A549 (cell line): ENCODE measurements at regions not wholly inside any gene's neighbourhood (a gene's known extent, or its start where the extent isn't known, plus 50 kb on each side); places are given as distances from the start of the nearest gene placed in this dataset.

ENCODE experiments used
- ATAC-seq, 2 experiments: fragments of 200-7000 bp in 1 of 2; fragments of >200 bp in 1 of 2; cut with Nextera tagmentation in 1 of 2; cut with Tn5 transposase in 1 of 2; 3 replicates each; pipeline versions ENCODE4 v1.8.0 to v1.9.1; 2018 to 2020; ENCODE audit warnings: mild to moderate bottlenecking in 1 of 2, moderate library complexity in 1 of 2
- CTCF ChIA-PET: fragments of 300-600 bp; sonication (Branson Sonifier 250); formaldehyde crosslinking; extraction: SDS; loops from one replicate; lab custom pipeline; 2021; ENCODE audit warnings: antibody characterized with exemption, inconsistent platforms; lab: Yijun Ruan, JAX
- POLR2A ChIA-PET: fragments of 350-600 bp; formaldehyde crosslinking; extraction: SDS; loops from one replicate; lab custom pipeline; 2021; ENCODE audit warnings: antibody characterized with exemption, inconsistent platforms; lab: Yijun Ruan, JAX
- DNase-seq, 2 experiments: peaks; one replicate each; pipeline versions ENCODE4 v3.0.0 to v3.0.0-alpha.2; 2011 to 2016; ENCODE audit warnings: low read depth in 1 of 2, low spot score in 1 of 2
- FAIRE-seq: peaks from 2 replicates; lab custom pipeline; 2011; peaks lifted over from hg19 to GRCh38; lab: Jason Lieb, UNC
- H3K27ac ChIP-seq, 2 experiments: fragments of >200 bp; sonication (Bioruptor Twin); formaldehyde crosslinking; 3 replicates each; pipeline ENCODE4 v1.5.1; 2016 to 2017
- H3K4me1 ChIP-seq: fragments of >200 bp; sonication (Bioruptor Twin); formaldehyde crosslinking; 3 replicates; pipeline ENCODE4 v1.6.1; 2016
- H3K4me2 ChIP-seq: fragments of >200 bp; sonication (Bioruptor Twin); formaldehyde crosslinking; 3 replicates; pipeline ENCODE4 v1.6.1; 2016
- H3K4me3 ChIP-seq: fragments of >200 bp; sonication (Bioruptor Twin); formaldehyde crosslinking; 3 replicates; pipeline ENCODE4 v1.5.1; 2016
- H3K9me3 ChIP-seq: fragments of >200 bp; sonication (Bioruptor Twin); formaldehyde crosslinking; 3 replicates; pipeline ENCODE4 v1.6.1; 2016
- BCL3 ChIP-seq: fragments of >200 bp; sonication (Bioruptor Twin); formaldehyde crosslinking; IDR thresholded peaks from 3 replicates; pipeline ENCODE4 v1.6.1; 2016
- BHLHE40 ChIP-seq: IDR thresholded peaks from 2 replicates; pipeline ENCODE4 v1.6.1; 2012; ENCODE audit warnings: low read depth, low read length, inconsistent platforms
- CBX8 ChIP-seq: fragments of 200-600 bp; sonication (generic); IDR thresholded peaks from 2 replicates; pipeline ENCODE4 v1.6.1; 2016
- E2F6 ChIP-seq: IDR thresholded peaks from 2 replicates; pipeline ENCODE4 v1.6.1; 2012; ENCODE audit warnings: low read depth, borderline replicate concordance
- EHMT2 ChIP-seq: fragments of 200-600 bp; sonication (generic); IDR thresholded peaks from 2 replicates; pipeline ENCODE4 v1.6.1; 2016; ENCODE audit warnings: antibody characterized with exemption, low read depth, mild to moderate bottlenecking, moderate library complexity
- EP300 ChIP-seq, 2 experiments: fragments of >200 bp; sonication (Bioruptor Twin); formaldehyde crosslinking; IDR thresholded peaks; 2 replicates in 1 of 2; 3 replicates in 1 of 2; pipeline ENCODE4 v1.6.1; 2016 to 2017
- FOSB ChIP-seq: fragments of 250-450 bp; sonication (Bioruptor Pico); IDR thresholded peaks from 2 replicates; pipeline ENCODE4 v1.5.0; 2020; ENCODE audit warnings: mild to moderate bottlenecking, moderate library complexity
- FOXS1 ChIP-seq: fragments of 250-450 bp; sonication (Bioruptor Pico); IDR thresholded peaks from 2 replicates; pipeline ENCODE4 v1.5.0; 2020; ENCODE audit warnings: mild to moderate bottlenecking, moderate library complexity
- GATA3 ChIP-seq: IDR thresholded peaks from 2 replicates; pipeline ENCODE4 v1.6.1; 2012; ENCODE audit warnings: borderline replicate concordance
- HDAC2 ChIP-seq: fragments of 200-600 bp; sonication (generic); IDR thresholded peaks from 2 replicates; pipeline ENCODE4 v1.6.1; 2016
- HES2 ChIP-seq: fragments of >200 bp; sonication (Bioruptor Twin); formaldehyde crosslinking; IDR thresholded peaks from 2 replicates; pipeline ENCODE4 v1.6.1; 2016
- JUN ChIP-seq, 2 experiments: fragments of >200 bp; sonication (Bioruptor Twin); formaldehyde crosslinking; IDR thresholded peaks; 2 replicates in 1 of 2; 3 replicates in 1 of 2; pipeline ENCODE4 v1.6.1; 2016 to 2017
- JUNB ChIP-seq: fragments of >200 bp; sonication (Bioruptor Twin); formaldehyde crosslinking; IDR thresholded peaks from 2 replicates; pipeline ENCODE4 v1.6.1; 2016
- KDM5A ChIP-seq: fragments of 200-600 bp; sonication (generic); IDR thresholded peaks from 2 replicates; pipeline ENCODE4 v1.6.1; 2016; ENCODE audit warnings: antibody characterized with exemption, mild to moderate bottlenecking
- MAZ ChIP-seq: fragments of 150-350 bp; IDR thresholded peaks from 2 replicates; pipeline ENCODE4 v1.6.1; 2014; ENCODE audit warnings: antibody characterized with exemption, low read depth, low read length, borderline replicate concordance
- NFE2L2 ChIP-seq: fragments of 150-350 bp; conservative IDR thresholded peaks from 2 replicates; pipeline ENCODE4 v1.6.1; 2014; ENCODE audit warnings: low read length
- NPAS2 ChIP-seq: fragments of 250-450 bp; sonication (Bioruptor Pico); IDR thresholded peaks from 2 replicates; pipeline ENCODE4 v1.8.0; 2022; ENCODE audit warnings: mild to moderate bottlenecking, moderate library complexity, borderline replicate concordance
- NR3C1 ChIP-seq: fragments of >200 bp; sonication (Bioruptor Twin); formaldehyde crosslinking; IDR thresholded peaks from 3 replicates; pipeline ENCODE4 v1.6.1; 2017
- PHF8 ChIP-seq: fragments of 200-600 bp; sonication (generic); IDR thresholded peaks from 2 replicates; pipeline ENCODE4 v1.6.1; 2016; ENCODE audit warnings: low read depth, mild to moderate bottlenecking, antibody characterized with exemption, moderate library complexity, borderline replicate concordance
- RAD21 ChIP-seq, 2 experiments: fragments of >200 bp in 1 of 2; sonication (Bioruptor Twin) in 1 of 2; formaldehyde crosslinking in 1 of 2; IDR thresholded peaks in 1 of 2; conservative IDR thresholded peaks in 1 of 2; 2 replicates in 1 of 2; 3 replicates in 1 of 2; pipeline ENCODE4 v1.6.1; 2012 to 2018; ENCODE audit warnings: inconsistent platforms in 1 of 2
- RARB ChIP-seq: fragments of 250-450 bp; sonication (Bioruptor Pico); IDR thresholded peaks from 2 replicates; pipeline ENCODE4 v1.8.0; 2021; ENCODE audit warnings: mild to moderate bottlenecking, moderate library complexity
- RCOR1 ChIP-seq: fragments of 150-350 bp; IDR thresholded peaks from 2 replicates; pipeline ENCODE4 v1.6.1; 2014; ENCODE audit warnings: antibody characterized with exemption, low read length, low read depth
- REST ChIP-seq: fragments of 200-600 bp; sonication (generic); IDR thresholded peaks from 2 replicates; pipeline ENCODE4 v1.6.1; 2016; ENCODE audit warnings: antibody characterized with exemption, mild to moderate bottlenecking, moderate library complexity
- RFX5 ChIP-seq: fragments of 450-650 bp; IDR thresholded peaks from 2 replicates; pipeline ENCODE4 v1.7.1; 2014; ENCODE audit warnings: antibody characterized with exemption, mild to moderate bottlenecking, moderate library complexity
- SMC3 ChIP-seq: fragments of >200 bp; sonication (Bioruptor Twin); formaldehyde crosslinking; IDR thresholded peaks from 3 replicates; pipeline ENCODE4 v1.6.1; 2018; ENCODE audit warnings: inconsistent platforms
- USF2 ChIP-seq: fragments of 450-650 bp; IDR thresholded peaks from 2 replicates; pipeline ENCODE4 v1.6.1; 2014; ENCODE audit warnings: antibody characterized with exemption
- ZC3H11A ChIP-seq: fragments of 450-650 bp; IDR thresholded peaks from 2 replicates; pipeline ENCODE4 v1.6.1; 2014; ENCODE audit warnings: antibody characterized with exemption, mild to moderate bottlenecking
- ZSCAN20 ChIP-seq: fragments of 250-450 bp; sonication (Bioruptor Pico); IDR thresholded peaks from 2 replicates; pipeline ENCODE4 v1.8.0; 2022; ENCODE audit warnings: mild to moderate bottlenecking, moderate library complexity
- WGBS: methylation state at CpG from one replicate; pipeline ENCODE4 v1.1.6; 2017; ENCODE audit errors: missing lambda C conversion rate; 5-methylcytosine and 5-hydroxymethylcytosine counted together

- POLR2A ChIA-PET = no interaction called here
- 80% methylated on average over 11 of the region's 11 CpGs for WGBS
- no peak for ATAC-seq
- no peaks in the 10 kb centered on the region for H3K9me3 ChIP-seq
- H3K4me3 ChIP-seq = no peak overlapping the region
- CTCF ChIA-PET = interaction anchor here (0.8 kb wide), 1 partner anchor 381 kb away, joined by 3 read pairs; no protein-coding TSS in a partner anchor
- no peak for FAIRE-seq
- H3K27ac ChIP-seq = no peak overlapping the region
- DNase-seq = no peak
- no peaks in the 10 kb centered on the region for H3K4me1 ChIP-seq
- no peak overlapping the region for H3K4me2 ChIP-seq
- no peak for TF ChIP-seq E2F6
- TF ChIP-seq KDM5A = no peak
- TF ChIP-seq JUNB = no peak
- TF ChIP-seq BHLHE40 = no peak
- no peak for TF ChIP-seq USF2
- TF ChIP-seq BCL3 = no peak
- no peak for TF ChIP-seq RCOR1
- TF ChIP-seq EHMT2 = no peak
- no peak for TF ChIP-seq FOSB (CRISPR knock-in tag)
- TF ChIP-seq PHF8 = no peak
- TF ChIP-seq, all 56 proteins: peak for 0
These were observed 95.9 kb upstream of the FOXQ1 start for GRCh38 chr6:1215884-1216487.

GRCh38 chr6:1215023-1215422 lies 96.9 kb upstream of the FOXQ1 start:
- no peak for FAIRE-seq
- CTCF ChIA-PET = interaction anchor here (0.8 kb wide), 1 partner anchor 382 kb away, joined by 3 read pairs; no protein-coding TSS in a partner anchor

GRCh38 chr6:1212919-1213318 lies 99.0 kb upstream of the FOXQ1 start:
- H3K9me3 ChIP-seq = no peaks in the 10 kb centered on the region
- WGBS = 11% methylated on average over 2 of the region's 2 CpGs
- no peaks in the 10 kb centered on the region for H3K4me1 ChIP-seq
- DNase-seq (no peak), ATAC-seq (no peak), FAIRE-seq (no peak)
- CTCF ChIA-PET = no interaction called here
- POLR2A ChIA-PET = no interaction called here
- no peak overlapping the region for H3K4me2 ChIP-seq
- no peak overlapping the region for H3K4me3 ChIP-seq
- no peak overlapping the region for H3K27ac ChIP-seq
- TF ChIP-seq RFX5 = no peak
- TF ChIP-seq NPAS2 = no peak
- no peak for TF ChIP-seq ZC3H11A
- no peak for TF ChIP-seq RAD21 (conservative IDR thresholded peaks at IDR 0.05 in 1 of 2, IDR thresholded peaks at IDR 0.05 in 1 of 2)
- no peak for TF ChIP-seq CBX8
- TF ChIP-seq FOXS1 (CRISPR knock-in tag) = no peak
- no peak for TF ChIP-seq RARB
- TF ChIP-seq REST = no peak
- no peak for TF ChIP-seq ZSCAN20 (CRISPR knock-in tag)
- no peak for TF ChIP-seq SMC3
- TF ChIP-seq PHF8 = no peak
- TF ChIP-seq MAZ = no peak
- no peak for TF ChIP-seq GATA3

More at GRCh38 chr6:1215023-1215422, 96.9 kb upstream of the FOXQ1 start:
- no peaks in the 10 kb centered on the region for H3K4me1 ChIP-seq
- H3K27ac ChIP-seq = no peak overlapping the region
- DNase-seq = no peak
- H3K9me3 ChIP-seq = no peaks in the 10 kb centered on the region
- no peak for ATAC-seq
- POLR2A ChIA-PET = no interaction called here
- WGBS = 37% methylated on average over 3 of the region's 3 CpGs
- H3K4me3 ChIP-seq = no peak overlapping the region
- TF ChIP-seq NR3C1 = no peak
- no peak for TF ChIP-seq HES2
- TF ChIP-seq JUN (IDR thresholded peaks at IDR 0.05) = no peak
- no peak for TF ChIP-seq NFE2L2
- no peak for TF ChIP-seq USF2
- TF ChIP-seq HDAC2 = no peak
- no peak for TF ChIP-seq EP300 (IDR thresholded peaks at IDR 0.05)
- TF ChIP-seq EHMT2 = no peak
- H3K4me2 ChIP-seq = no peak overlapping the region
